Neural cell (in vitro differentiated cells): ENCODE measurements at regions not wholly inside any gene's neighbourhood (a gene's known extent, or its start where the extent isn't known, plus 50 kb on each side); places are given as distances from the start of the nearest gene placed in this dataset.

Experiments used
- EP300 ChIP-seq: fragments of 450-650 bp; conservative IDR thresholded peaks from 2 replicates; pipeline ENCODE4 v1.6.1; 2014; ENCODE audit warnings: antibody characterized with exemption, mild to moderate bottlenecking, moderate library complexity; ENCODE audit not compliant: poor library complexity, severe bottlenecking
- MXI1 ChIP-seq: fragments of 450-650 bp; conservative IDR thresholded peaks from 2 replicates; pipeline ENCODE4 v1.6.1; 2014; ENCODE audit warnings: antibody characterized with exemption, mild to moderate bottlenecking; ENCODE audit not compliant: poor library complexity, severe bottlenecking
- POLR2AphosphoS5 ChIP-seq: IDR thresholded peaks from 2 replicates; pipeline ENCODE4 v1.6.1; 2012
- RAD21 ChIP-seq: fragments of 450-650 bp; conservative IDR thresholded peaks from 2 replicates; pipeline ENCODE4 v1.6.1; 2014; ENCODE audit warnings: antibody characterized with exemption, mild to moderate bottlenecking, moderate library complexity
- TF ChIP-seq, protein P1 (sequence below): fragments of 450-650 bp; IDR thresholded peaks from 2 replicates; pipeline ENCODE4 v1.5.1; 2014; ENCODE audit warnings: antibody characterized with exemption, mild to moderate bottlenecking, moderate library complexity; ENCODE audit not compliant: poor library complexity, severe bottlenecking

DNA sequence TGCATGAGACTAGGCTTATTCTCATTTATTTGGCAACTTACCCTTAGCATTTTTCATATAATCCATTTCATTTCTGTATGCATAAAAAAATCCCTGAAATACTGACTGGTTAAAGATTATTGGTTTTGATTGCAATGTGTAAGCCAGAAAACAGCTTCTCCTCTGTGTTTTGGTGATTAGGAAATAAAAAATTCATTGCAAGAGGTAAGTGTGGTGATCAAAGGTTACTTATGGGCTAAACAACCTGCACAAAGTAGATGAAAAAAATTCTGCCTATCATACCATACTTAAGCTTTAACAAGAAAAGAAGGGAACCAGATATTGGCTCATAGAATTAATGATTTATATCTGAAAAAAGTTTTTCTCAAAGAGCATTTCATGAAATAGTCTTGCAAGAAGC is 64.0 kb upstream of the TMEM168 start:
- no peak for TF ChIP-seq POLR2AphosphoS5
- TF ChIP-seq, protein P1, sequence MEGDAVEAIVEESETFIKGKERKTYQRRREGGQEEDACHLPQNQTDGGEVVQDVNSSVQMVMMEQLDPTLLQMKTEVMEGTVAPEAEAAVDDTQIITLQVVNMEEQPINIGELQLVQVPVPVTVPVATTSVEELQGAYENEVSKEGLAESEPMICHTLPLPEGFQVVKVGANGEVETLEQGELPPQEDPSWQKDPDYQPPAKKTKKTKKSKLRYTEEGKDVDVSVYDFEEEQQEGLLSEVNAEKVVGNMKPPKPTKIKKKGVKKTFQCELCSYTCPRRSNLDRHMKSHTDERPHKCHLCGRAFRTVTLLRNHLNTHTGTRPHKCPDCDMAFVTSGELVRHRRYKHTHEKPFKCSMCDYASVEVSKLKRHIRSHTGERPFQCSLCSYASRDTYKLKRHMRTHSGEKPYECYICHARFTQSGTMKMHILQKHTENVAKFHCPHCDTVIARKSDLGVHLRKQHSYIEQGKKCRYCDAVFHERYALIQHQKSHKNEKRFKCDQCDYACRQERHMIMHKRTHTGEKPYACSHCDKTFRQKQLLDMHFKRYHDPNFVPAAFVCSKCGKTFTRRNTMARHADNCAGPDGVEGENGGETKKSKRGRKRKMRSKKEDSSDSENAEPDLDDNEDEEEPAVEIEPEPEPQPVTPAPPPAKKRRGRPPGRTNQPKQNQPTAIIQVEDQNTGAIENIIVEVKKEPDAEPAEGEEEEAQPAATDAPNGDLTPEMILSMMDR = no peak
- TF ChIP-seq EP300 = no peak
- no peak for TF ChIP-seq MXI1
- no peak for TF ChIP-seq RAD21
